ENCODE measurements at regions not wholly inside any gene's neighbourhood (a gene's known extent, or its start where the extent isn't known, plus 50 kb on each side); places are given as distances from the start of the nearest gene placed in this dataset.
A peak's percentile ranks its signal among the peaks of the same experiment; 100 is the strongest.

- no peak overlapping the region for H3K27ac ChIP-seq
- H3K9me3 ChIP-seq: no peaks in the 10 kb centered on the region
- WGBS (ENCODE audit: missing lambda C conversion rate): 3% methylated on average over 1 of the region's 1 CpG
- DNase-seq (ENCODE audit: low read depth in 1 of 2, low spot score in 1 of 2) (no peak), FAIRE-seq (no peak), ATAC-seq (no peak)
- ChIA-PET POLR2A (no interaction called here), CTCF (no interaction called here)
- TF ChIP-seq RFX5 (IDR thresholded peaks at IDR 0.05): no peak
- no peak for TF ChIP-seq CEBPB (IDR thresholded peaks at IDR 0.05)
- TF ChIP-seq KDM1A (IDR thresholded peaks at IDR 0.05; ENCODE audit: low read depth): no peak
- TF ChIP-seq ZNF302 (CRISPR knock-in tag; IDR thresholded peaks at IDR 0.05): no peak
- no peak for TF ChIP-seq NR3C1 (IDR thresholded peaks at IDR 0.05)
- no peak for TF ChIP-seq ELK1 (IDR thresholded peaks at IDR 0.05; ENCODE audit: low read depth, low read length)
- TF ChIP-seq HOXB5 (CRISPR knock-in tag; IDR thresholded peaks at IDR 0.05): no peak
- TF ChIP-seq JUN (IDR thresholded peaks at IDR 0.05): no peak
- TF ChIP-seq KDM5A (IDR thresholded peaks at IDR 0.05): no peak
- TF ChIP-seq RCOR1 (IDR thresholded peaks at IDR 0.05; ENCODE audit: low read depth, low read length): no peak
- no peak for TF ChIP-seq BCL3 (IDR thresholded peaks at IDR 0.05)
- no peak for TF ChIP-seq NFE2L2 (conservative IDR thresholded peaks at IDR 0.05; ENCODE audit: low read length)
- TF ChIP-seq HEYL (CRISPR knock-in tag; IDR thresholded peaks at IDR 0.05): no peak
- TF ChIP-seq EHF (CRISPR knock-in tag; IDR thresholded peaks at IDR 0.05): no peak
- no peak for TF ChIP-seq REST (IDR thresholded peaks at IDR 0.05)
- TF ChIP-seq MYC (IDR thresholded peaks at IDR 0.05; ENCODE audit: borderline replicate concordance, low read length): no peak
- no peak overlapping the region for H3K4me3 ChIP-seq
- no peaks in the 10 kb centered on the region for H3K4me1 ChIP-seq
- H3K4me2 ChIP-seq: no peak overlapping the region
These were observed 176.2 kb upstream of the HSF2 start for GRCh38 chr6:122223251-122223650.

- CTCF ChIA-PET: no interaction called here
- ATAC-seq: no peak
These were observed 160.6 kb upstream of the HSF2 start for GRCh38 chr6:122238861-122239260.

GRCh38 chr6:122246906-122247658 lies 152.4 kb upstream of the HSF2 start:
- Histone ChIP-seq H3K4me1 (no peaks in the 10 kb centered on the region), H3K4me2 (no peak overlapping the region), H3K9me3 (no peaks in the 10 kb centered on the region), H3K27ac (no peak overlapping the region), H3K4me3 (no peak overlapping the region)
- FAIRE-seq: no peak
- TF ChIP-seq MYC (IDR thresholded peaks at IDR 0.05; ENCODE audit: borderline replicate concordance, low read length) (no peak), REST (IDR thresholded peaks at IDR 0.05) (no peak), ATOH8 (CRISPR knock-in tag; IDR thresholded peaks at IDR 0.05; ENCODE audit: low read depth) (no peak), ZC3H11A (IDR thresholded peaks at IDR 0.05) (no peak)
- WGBS (ENCODE audit: missing lambda C conversion rate): 0% methylated on average over 2 of the region's 5 CpGs
- DNase-seq (ENCODE audit: low read depth in 1 of 2, low spot score in 1 of 2): no peak
- POLR2A ChIA-PET: no interaction called here
- no peak for ATAC-seq
- CTCF ChIA-PET: no interaction called here

More at GRCh38 chr6:122238861-122239260, 160.6 kb upstream of the HSF2 start:
- no peaks in the 10 kb centered on the region for H3K4me1 ChIP-seq
- FAIRE-seq (no peak), DNase-seq (ENCODE audit: low read depth in 1 of 2, low spot score in 1 of 2) (no peak)
- H3K27ac ChIP-seq: no peak overlapping the region
- no peak overlapping the region for H3K4me3 ChIP-seq
- POLR2A ChIA-PET: no interaction called here
- H3K4me2 ChIP-seq: no peak overlapping the region
- TF ChIP-seq SMC3 (IDR thresholded peaks at IDR 0.05) (no peak), MAFK (IDR thresholded peaks at IDR 0.05; ENCODE audit: partially characterized antibody) (peak; percentile 47)
- H3K9me3 ChIP-seq: no peaks in the 10 kb centered on the region

Measured in A549 (cell line).